HG03432 (cell line): ENCODE measurements at regions not wholly inside any gene's neighbourhood (a gene's known extent, or its start where the extent isn't known, plus 50 kb on each side); places are given as distances from the start of the nearest gene placed in this dataset.
"Not testable (repeated sequence)": the region's sequence is repeated elsewhere in the genome, so short reads cannot be mapped to it uniquely, and the experiment has no call there.

ENCODE experiments used
- ATAC-seq: cut with Tn5 transposase; IDR thresholded peaks from one replicate; pipeline ENCODE4 v1.9.1; 2021; ENCODE audit warnings: mild to moderate bottlenecking, moderate library complexity; ENCODE audit not compliant: unreplicated experiment

GRCh38 chr2:88396209-88396608, 56.3 kb downstream of the FOXI3 start:
- ATAC-seq = no peak

GRCh38 chr2:88377641-88377991, 74.9 kb downstream of the FOXI3 start:
- no peak for ATAC-seq

- ATAC-seq = no peak
Observed at GRCh38 chr2:88372042-88372441, 80.5 kb downstream of the FOXI3 start.

GRCh38 chr2:88365408-88365807, 87.1 kb downstream of the FOXI3 start:
- ATAC-seq = not testable (repeated sequence)

GRCh38 chr2:88355486-88355885, 97.0 kb downstream of the FOXI3 start:
- ATAC-seq = no peak

- peak; percentile 9 for ATAC-seq
Observed at GRCh38 chr2:88351249-88351601, 101.3 kb downstream of the FOXI3 start.

- ATAC-seq = peak; percentile 81
Observed at GRCh38 chr2:88350331-88351248, 101.9 kb downstream of the FOXI3 start.

GRCh38 chr2:88345842-88346241, 106.7 kb downstream of the FOXI3 start:
- no peak for ATAC-seq

- peak; percentile 61 for ATAC-seq
Observed at GRCh38 chr2:88342749-88343148, 109.7 kb downstream of the FOXI3 start.

GRCh38 chr2:88334418-88334817, 118.1 kb downstream of the FOXI3 start:
- no peak for ATAC-seq

GRCh38 chr2:88331239-88331638, 121.3 kb downstream of the FOXI3 start:
- ATAC-seq = no peak

GRCh38 chr2:88329815-88330603, 122.5 kb downstream of the FOXI3 start:
- ATAC-seq = peak; percentile 92

- no peak for ATAC-seq
Observed at GRCh38 chr2:88321449-88322248, 130.8 kb downstream of the FOXI3 start.

- no peak for ATAC-seq
Observed at GRCh38 chr2:88320076-88320773, 132.3 kb downstream of the FOXI3 start.

GRCh38 chr2:88318956-88319330, 133.6 kb downstream of the FOXI3 start:
- no peak for ATAC-seq

- ATAC-seq = no peak
Observed at GRCh38 chr2:88318071-88318955, 134.2 kb downstream of the FOXI3 start.

GRCh38 chr2:88310787-88311186, 140.6 kb downstream of the THNSL2 start:
- ATAC-seq = no peak

GRCh38 chr2:88307817-88308216, 137.7 kb downstream of the THNSL2 start:
- ATAC-seq = no peak

GRCh38 chr2:88303865-88304264, 133.7 kb downstream of the THNSL2 start:
- ATAC-seq = no peak

- ATAC-seq = peak; percentile 71
Observed at GRCh38 chr2:88296247-88296646, 126.1 kb downstream of the THNSL2 start.
